ENCODE measurements at regions not wholly inside any gene's neighbourhood (a gene's known extent, or its start where the extent isn't known, plus 50 kb on each side); places are given as distances from the start of the nearest gene placed in this dataset.
"Not testable (repeated sequence)": the region's sequence is repeated elsewhere in the genome, so short reads cannot be mapped to it uniquely, and the experiment has no call there.

DNA sequence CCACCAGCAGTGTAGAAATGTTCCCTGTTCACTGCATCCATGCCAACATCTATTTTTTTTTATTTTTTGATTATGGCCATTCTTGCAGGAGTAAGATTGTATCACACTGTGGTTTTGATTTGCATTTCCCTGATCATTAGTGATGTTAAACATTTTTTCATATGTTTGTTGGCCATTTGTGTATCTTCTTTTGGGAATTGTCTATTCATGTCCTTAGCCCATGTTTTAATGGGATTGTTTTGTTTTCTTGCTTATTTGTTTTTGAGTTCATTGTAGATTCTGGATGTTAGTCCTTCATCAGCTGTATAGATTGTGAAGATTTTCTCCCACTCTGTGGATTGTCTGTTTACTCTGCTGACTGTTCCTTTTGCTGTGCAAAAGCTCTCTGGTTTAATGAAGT is 126.9 kb downstream of the NDFIP2 start:
- TF ChIP-seq CTCF (IDR thresholded peaks at IDR 0.05 in 8 of 11, conservative IDR thresholded peaks at IDR 0.05 in 3 of 11); POLR2AphosphoS5 (IDR thresholded peaks at IDR 0.05): not testable (repeated sequence)

All from spleen (tissue), 7 donors.